CD4-positive, alpha-beta T cell (primary cell): ENCODE measurements at regions not wholly inside any gene's neighbourhood (a gene's known extent, or its start where the extent isn't known, plus 50 kb on each side); places are given as distances from the start of the nearest gene placed in this dataset.
"Not testable (repeated sequence)": the region's sequence is repeated elsewhere in the genome, so short reads cannot be mapped to it uniquely, and the experiment has no call there.

ENCODE experiments used
- ATAC-seq: fragments of 200-7000 bp; cut with Tn5 transposase; one replicate; pipeline ENCODE4 v1.10.0; 2022; ENCODE audit warnings: mild to moderate bottlenecking; ENCODE audit not compliant: poor library complexity
- CTCF ChIA-PET: fragments of 350-600 bp; sonication (Branson Sonifier 250); formaldehyde crosslinking; loops from one replicate; lab custom pipeline; 2021; ENCODE audit warnings: antibody characterized with exemption, inconsistent platforms; lab: Charles Lee
- POLR2A ChIA-PET: fragments of 350-600 bp; sonication (Branson Sonifier 250); formaldehyde crosslinking; loops from one replicate; lab custom pipeline; 2021; ENCODE audit warnings: antibody characterized with exemption, inconsistent platforms; lab: Charles Lee
- DNase-seq, 14 experiments: peaks; one replicate each; pipeline ENCODE4 v3.0.0-alpha.2; 2013 to 2020; ENCODE audit warnings: mixed read lengths in 2 of 14
- H3K27ac ChIP-seq, 2 donors: one replicate each; pipeline versions ENCODE4 v1.5.1 to v1.7.0; 2013; ENCODE audit warnings: low read length in 2 of 2, low read depth in 1 of 2, mild to moderate bottlenecking in 1 of 2
- H3K27me3 ChIP-seq, 2 experiments: 1 replicate in 1 of 2; 2 replicates in 1 of 2; pipeline versions ENCODE4 v1.6.1 to v1.7.0; 2013; ENCODE audit warnings: low read length in 2 of 2, control low read depth in 1 of 2, mild to moderate bottlenecking in 1 of 2, moderate library complexity in 1 of 2; ENCODE audit not compliant: insufficient read depth in 2 of 2, control insufficient read depth in 1 of 2
- H3K36me3 ChIP-seq: one replicate; pipeline ENCODE4 v1.6.1; 2013; ENCODE audit warnings: low read length, control low read depth; ENCODE audit not compliant: insufficient read depth
- H3K4me1 ChIP-seq: one replicate; pipeline ENCODE4 v1.6.1; 2013; ENCODE audit warnings: low read length, control low read depth; ENCODE audit not compliant: insufficient read depth
- H3K4me3 ChIP-seq: one replicate; pipeline ENCODE4 v1.5.1; 2013; ENCODE audit warnings: mild to moderate bottlenecking, low read length, moderate library complexity
- H3K9me3 ChIP-seq, 2 experiments: 1 replicate in 1 of 2; 2 replicates in 1 of 2; pipeline versions ENCODE4 v1.6.1 to v1.7.0; 2013; ENCODE audit warnings: low read length in 2 of 2, mild to moderate bottlenecking in 2 of 2, control low read depth in 1 of 2, moderate library complexity in 1 of 2; ENCODE audit not compliant: control insufficient read depth in 1 of 2, insufficient read depth in 1 of 2
- H3K27ac Mint-ChIP-seq: one replicate; pipeline ENCODE4 v1.8.0; 2020; ENCODE audit warnings: mixed read lengths
- H3K27me3 Mint-ChIP-seq: one replicate; pipeline ENCODE4 v1.8.0; 2021; ENCODE audit warnings: mixed read lengths
- H3K36me3 Mint-ChIP-seq: one replicate; pipeline ENCODE4 v1.8.0; 2021; ENCODE audit warnings: low read depth, mixed read lengths
- H3K4me1 Mint-ChIP-seq: one replicate; pipeline ENCODE4 v1.8.0; 2021; ENCODE audit warnings: low read depth, mixed read lengths
- H3K4me3 Mint-ChIP-seq: one replicate; pipeline ENCODE4 v1.8.0; 2020; ENCODE audit warnings: mild to moderate bottlenecking, mixed read lengths
- H3K9me3 Mint-ChIP-seq: one replicate; pipeline ENCODE4 v1.8.0; 2020; ENCODE audit warnings: mixed read lengths
- CTCF ChIP-seq: fragments of 200-600 bp; IDR thresholded peaks from one replicate; pipeline ENCODE4 v1.8.0; 2022; ENCODE audit warnings: antibody characterized with exemption, mild to moderate bottlenecking
- intact Hi-C, 2 experiments: fragments of 100-400 bp; cut with DNase I in 1 of 2; cut with micrococcal nuclease in 1 of 2; formaldehyde crosslinking; loops; one replicate each; pipeline versions ENCODE4 v1.15.1 to v1.9.0; 2023 to 2025; cut with DNase I, micrococcal nuclease

GRCh38 chr5:144048259-144048856, 122.1 kb downstream of the YIPF5 start:
- Mint-ChIP-seq H3K4me1 (no peaks in the 10 kb centered on the region), H3K27me3 (peaks cover 7% of the 10 kb centered on the region), H3K9me3 (peaks cover 2% of the 10 kb centered on the region), H3K36me3 (no peaks in the 10 kb centered on the region), H3K4me3 (no peak overlapping the region), H3K27ac (no peak overlapping the region)
- ChIA-PET POLR2A (no interaction called here), CTCF (no interaction called here)
- no peaks in the 10 kb centered on the region for H3K9me3 ChIP-seq
- DNase-seq (no peak), ATAC-seq (no peak)
- peaks cover 0 to 3% of the 10 kb centered on the region in 2 experiments for H3K27me3 ChIP-seq
- intact Hi-C loops = no loop called here
- H3K27ac ChIP-seq = no peak overlapping the region
- no peaks in the 10 kb centered on the region for H3K36me3 ChIP-seq
- TF ChIP-seq CTCF = no peak
- no peaks in the 10 kb centered on the region for H3K4me1 ChIP-seq
- no peak overlapping the region for H3K4me3 ChIP-seq

- intact Hi-C loops, H3K27me3 ChIP-seq, H3K9me3 ChIP-seq, H3K27ac Mint-ChIP-seq, H3K4me1 ChIP-seq, H3K4me1 Mint-ChIP-seq, H3K4me3 Mint-ChIP-seq, ATAC-seq, H3K36me3 Mint-ChIP-seq, H3K27ac ChIP-seq, H3K9me3 Mint-ChIP-seq, H3K4me3 ChIP-seq, POLR2A ChIA-PET, DNase-seq, H3K36me3 ChIP-seq, CTCF ChIA-PET: not testable (repeated sequence)
- H3K27me3 Mint-ChIP-seq = peaks cover 10% of the 10 kb centered on the region
Measured at GRCh38 chr5:144055391-144055790, 115.1 kb downstream of the YIPF5 start.

- CTCF ChIA-PET, H3K4me3 Mint-ChIP-seq: not testable (repeated sequence)
- H3K27me3 Mint-ChIP-seq = peaks cover 10% of the 10 kb centered on the region
Measured at GRCh38 chr5:144060091-144060490, 110.4 kb downstream of the YIPF5 start.

GRCh38 chr5:144060598-144060997, 109.9 kb downstream of the YIPF5 start:
- intact Hi-C loops = no loop called here
- Mint-ChIP-seq H3K36me3 (no peaks in the 10 kb centered on the region), H3K27ac (no peak overlapping the region), H3K27me3 (peaks cover 10% of the 10 kb centered on the region), H3K9me3 (peaks cover 3% of the 10 kb centered on the region), H3K4me1 (no peaks in the 10 kb centered on the region), H3K4me3 (no peak overlapping the region)
- Histone ChIP-seq H3K4me1 (no peaks in the 10 kb centered on the region), H3K27me3 (no peaks in the 10 kb centered on the region), H3K27ac (no peak overlapping the region), H3K36me3 (no peaks in the 10 kb centered on the region), H3K4me3 (no peak overlapping the region), H3K9me3 (peaks cover 0 to 2% of the 10 kb centered on the region in 2 experiments)
- CTCF ChIA-PET = no interaction called here
- DNase-seq (no peak), ATAC-seq (no peak)
- POLR2A ChIA-PET = no interaction called here
- TF ChIP-seq CTCF = no peak

More at GRCh38 chr5:144060091-144060490, 110.4 kb downstream of the YIPF5 start:
- H3K9me3 Mint-ChIP-seq, intact Hi-C loops, H3K9me3 ChIP-seq, POLR2A ChIA-PET, H3K36me3 ChIP-seq, H3K36me3 Mint-ChIP-seq, ATAC-seq, H3K27ac Mint-ChIP-seq, H3K4me3 ChIP-seq, H3K4me1 ChIP-seq, DNase-seq, H3K27me3 ChIP-seq, H3K27ac ChIP-seq, H3K4me1 Mint-ChIP-seq: not testable (repeated sequence)
